HUES64 (cell line): ENCODE measurements at regions not wholly inside any gene's neighbourhood (a gene's known extent, or its start where the extent isn't known, plus 50 kb on each side); places are given as distances from the start of the nearest gene placed in this dataset.

Experiments
- H3K27ac ChIP-seq: 2 replicates; pipeline ENCODE4 v1.7.0; 2013; ENCODE audit warnings: low read depth, low read length, inconsistent platforms
- H3K27me3 ChIP-seq: 2 replicates; pipeline ENCODE4 v1.6.1; 2013; ENCODE audit warnings: mild to moderate bottlenecking, low read length; ENCODE audit not compliant: insufficient read depth
- H3K36me3 ChIP-seq: 2 replicates; pipeline ENCODE4 v1.6.1; 2013; ENCODE audit warnings: mild to moderate bottlenecking, low read length; ENCODE audit not compliant: insufficient read depth
- H3K4me1 ChIP-seq: 2 replicates; pipeline ENCODE4 v1.6.1; 2013; ENCODE audit warnings: mild to moderate bottlenecking, low read length, moderate library complexity; ENCODE audit not compliant: insufficient read depth
- H3K4me3 ChIP-seq: 2 replicates; pipeline ENCODE4 v1.5.1; 2013; ENCODE audit warnings: mild to moderate bottlenecking, low read length, moderate library complexity
- H3K9ac ChIP-seq: 2 replicates; pipeline ENCODE4 v1.6.1; 2013; ENCODE audit warnings: mild to moderate bottlenecking, low read depth, low read length
- H3K9me3 ChIP-seq: 2 replicates; pipeline ENCODE4 v1.6.1; 2013; ENCODE audit warnings: low read depth, low read length; ENCODE audit not compliant: insufficient read depth
- WGBS: fragments of 150-250, 120-280 bp; methylation state at CpG from one replicate; pipeline ENCODE4 v1.1.7; 2013; ENCODE audit warnings: missing lambda C conversion rate; 5-methylcytosine and 5-hydroxymethylcytosine counted together

DNA sequence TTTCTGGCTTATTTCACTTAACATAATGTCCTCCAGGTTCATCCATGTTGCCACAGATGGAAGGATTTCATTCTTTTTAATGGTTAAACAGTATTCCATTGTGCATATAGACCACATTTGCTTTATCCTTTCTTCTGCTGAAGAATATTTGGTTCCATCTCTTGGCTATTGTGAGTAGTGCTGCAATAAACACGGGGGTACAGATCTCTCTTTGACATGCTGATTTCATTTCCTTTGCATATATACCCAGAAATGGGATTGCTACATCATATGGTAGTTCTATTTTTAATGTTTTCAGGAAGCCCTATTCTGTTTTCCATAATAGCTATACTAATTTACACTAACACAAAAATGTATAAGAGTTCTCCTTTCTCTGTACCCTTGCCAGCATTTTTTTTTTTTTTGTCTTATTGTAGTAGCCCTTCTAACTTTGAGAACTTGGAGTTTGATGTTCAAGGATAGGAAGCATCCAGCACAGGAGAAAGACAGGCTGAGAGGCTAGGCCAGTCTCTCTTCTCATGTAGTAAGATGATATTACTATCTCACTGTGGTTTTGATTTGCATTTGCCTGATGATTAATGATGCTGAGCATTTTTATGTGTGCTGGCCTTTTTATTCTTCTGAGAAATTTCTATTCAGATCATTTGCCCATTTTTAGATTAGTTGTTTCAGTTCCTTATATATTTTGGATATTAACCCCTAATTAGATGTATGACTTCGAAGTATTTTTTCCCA is 592.2 kb upstream of the ZNF608 start:
- Histone ChIP-seq H3K4me3 (no peak overlapping the region), H3K9ac (no peak overlapping the region), H3K4me1 (peaks cover 13% of the 10 kb centered on the region), H3K27ac (no peak overlapping the region), H3K9me3 (no peaks in the 10 kb centered on the region), H3K36me3 (no peaks in the 10 kb centered on the region), H3K27me3 (no peaks in the 10 kb centered on the region)
- 60% methylated on average over 1 of the region's 2 CpGs for WGBS

DNA sequence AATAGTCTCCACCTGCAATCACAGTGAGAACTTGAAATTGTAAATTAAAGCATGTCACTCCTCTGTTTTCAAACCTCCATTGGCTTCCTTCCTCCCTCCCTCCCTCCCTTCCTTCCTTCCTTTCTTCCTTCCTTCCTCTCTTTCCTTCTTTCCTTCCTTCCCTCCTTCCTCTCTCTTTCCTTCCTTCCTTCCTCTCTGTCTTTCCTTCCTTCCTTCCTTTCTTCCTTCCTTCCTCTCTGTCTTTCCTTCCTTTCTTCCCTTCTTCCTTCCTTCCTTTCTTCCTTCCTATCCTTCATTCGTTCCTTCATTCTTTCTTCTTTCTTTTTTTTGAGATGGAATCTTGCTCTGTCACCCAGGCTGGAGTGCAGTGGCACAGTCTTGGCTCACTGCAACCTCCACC is 595.0 kb upstream of the ZNF608 start:
- WGBS: 93% methylated on average over 1 of the region's 1 CpG
- Histone ChIP-seq H3K27ac (no peak overlapping the region), H3K9me3 (no peaks in the 10 kb centered on the region)

DNA sequence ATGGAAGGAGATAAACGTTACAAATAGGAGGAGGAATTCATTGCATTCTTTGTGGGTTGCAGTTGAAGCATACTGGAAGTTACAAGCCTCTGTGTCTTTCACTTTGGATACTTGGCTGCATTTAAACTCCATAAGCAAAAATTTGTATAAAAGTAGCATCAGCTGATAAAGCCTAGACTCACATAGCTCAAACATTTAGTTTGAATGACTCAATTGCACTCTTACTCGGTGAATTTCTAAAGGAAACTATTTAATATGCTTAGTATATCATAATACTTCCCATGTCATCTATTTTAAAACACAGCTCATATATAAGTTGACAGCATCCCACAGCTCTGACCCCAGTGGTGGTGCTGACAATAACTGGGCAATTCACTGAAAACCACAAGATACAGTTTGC is 596.6 kb upstream of the ZNF608 start:
- Histone ChIP-seq H3K27me3 (no peaks in the 10 kb centered on the region), H3K36me3 (no peaks in the 10 kb centered on the region), H3K27ac (no peak overlapping the region), H3K9me3 (no peaks in the 10 kb centered on the region), H3K4me3 (no peak overlapping the region), H3K4me1 (peaks cover 9% of the 10 kb centered on the region), H3K9ac (no peak overlapping the region)
- WGBS: 72% methylated on average over 1 of the region's 2 CpGs

More for the DNA sequence above, 595.0 kb upstream of the ZNF608 start:
- Histone ChIP-seq H3K27me3 (no peaks in the 10 kb centered on the region), H3K9ac (no peak overlapping the region), H3K4me3 (no peak overlapping the region), H3K36me3 (no peaks in the 10 kb centered on the region), H3K4me1 (peaks cover 8% of the 10 kb centered on the region)

DNA sequence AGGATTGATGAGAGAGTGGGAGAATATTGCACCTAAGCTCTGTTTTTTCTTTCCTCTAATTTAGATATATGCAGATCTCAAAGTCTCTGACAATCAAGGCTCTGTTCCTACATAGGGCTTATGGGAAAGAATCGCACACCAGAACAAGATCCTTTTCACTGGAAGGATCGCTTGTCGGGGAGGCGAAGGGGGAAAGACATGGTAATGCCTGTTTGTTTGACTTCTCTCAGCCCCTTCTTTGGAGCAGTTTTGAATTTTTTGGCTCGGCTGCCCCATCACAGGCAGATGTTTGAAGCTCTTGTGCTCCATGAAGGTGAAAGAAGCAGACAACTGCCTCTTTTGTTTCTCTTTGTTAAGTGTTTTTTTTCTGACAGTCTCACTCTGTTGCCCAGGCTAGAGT is 599.9 kb upstream of the ZNF608 start:
- Histone ChIP-seq H3K27ac (no peak overlapping the region), H3K36me3 (no peaks in the 10 kb centered on the region), H3K4me3 (no peak overlapping the region), H3K27me3 (no peaks in the 10 kb centered on the region), H3K9ac (no peak overlapping the region), H3K4me1 (peaks cover 30% of the 10 kb centered on the region), H3K9me3 (no peaks in the 10 kb centered on the region)
- WGBS: 94% methylated on average over 5 of the region's 5 CpGs

DNA sequence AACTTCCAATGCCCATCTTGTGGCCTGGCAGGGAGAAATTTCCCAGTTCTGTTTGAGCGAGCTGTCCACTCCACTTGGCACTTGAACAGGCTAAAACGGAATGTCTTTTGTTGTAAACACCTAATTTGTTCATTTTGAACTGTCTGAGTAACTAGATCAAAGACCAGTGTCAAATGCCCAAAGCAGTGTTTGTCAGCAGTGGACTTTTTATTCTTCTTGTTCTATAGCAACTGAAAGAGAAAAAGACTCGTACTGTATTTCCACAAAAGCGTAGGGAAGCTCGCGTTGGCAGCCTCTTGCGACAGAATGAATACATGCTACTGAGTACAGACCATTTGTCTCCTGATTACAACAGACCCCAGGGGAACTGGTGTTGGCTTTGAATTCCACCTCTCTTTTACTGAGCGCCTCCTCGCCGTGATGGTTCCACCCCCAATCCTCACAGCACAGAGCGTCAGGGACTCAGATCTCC is 601.8 kb upstream of the ZNF608 start:
- peak overlapping the region; percentile 20; the same call in 1 of the 2 replicates for H3K4me3 ChIP-seq
- WGBS: 27% methylated on average over 11 of the region's 11 CpGs
- peaks cover 30% of the 10 kb centered on the region for H3K4me1 ChIP-seq
- H3K27me3 ChIP-seq: no peaks in the 10 kb centered on the region
- H3K36me3 ChIP-seq: no peaks in the 10 kb centered on the region
- 0 out of 2 replicates have a peak overlapping the region, but pooled peaks have one; percentile 2 for H3K9ac ChIP-seq
- no peaks in the 10 kb centered on the region for H3K9me3 ChIP-seq
- H3K27ac ChIP-seq: peak overlapping the region; percentile 74; the same call in 1 of the 2 replicates

DNA sequence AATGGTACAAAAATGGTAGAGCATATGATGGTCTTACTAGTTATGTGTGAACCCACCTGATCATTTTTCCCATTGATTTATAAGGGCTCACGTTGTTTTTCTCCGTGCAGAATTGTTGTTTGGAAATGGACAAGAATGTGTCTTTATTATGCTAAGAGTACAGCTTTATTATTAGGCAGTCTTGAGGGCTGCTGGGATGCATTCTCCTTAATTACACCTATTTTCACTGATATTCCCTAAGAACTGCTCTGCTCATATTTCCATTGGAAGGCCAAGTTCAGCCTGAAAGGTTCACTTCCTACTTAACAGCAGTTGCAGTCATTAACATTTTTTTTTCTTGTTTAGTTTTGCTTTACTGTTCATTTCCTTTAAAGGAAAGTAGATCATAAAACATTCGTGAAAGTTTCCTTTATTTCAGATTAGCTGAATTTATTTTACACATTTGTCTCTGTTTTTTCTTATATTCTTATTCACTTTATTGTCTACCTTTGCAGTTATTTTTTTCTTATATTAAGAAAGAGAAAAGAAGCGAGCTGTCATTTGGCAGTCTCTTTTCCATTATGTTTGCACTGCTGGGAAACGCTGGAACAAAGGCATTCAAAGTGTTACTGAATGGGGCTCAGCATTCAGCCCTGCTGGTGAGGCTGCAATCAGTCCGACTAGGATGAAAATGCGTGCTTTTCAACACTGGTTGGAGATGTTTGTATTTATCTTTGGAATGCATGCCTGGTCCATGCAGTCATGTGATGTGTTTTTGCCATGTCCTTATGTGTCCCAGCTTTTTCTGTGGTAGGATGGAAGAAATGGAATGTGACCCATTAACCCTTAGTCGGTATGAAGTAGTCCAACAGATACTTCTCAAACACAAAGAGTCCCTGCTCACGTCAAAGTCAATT is 602.7 kb upstream of the ZNF608 start:
- no peak overlapping the region for H3K9ac ChIP-seq
- WGBS: 38% methylated on average over 8 of the region's 9 CpGs
- peak overlapping the region; percentile 20; the same call in 1 of the 2 replicates for H3K4me3 ChIP-seq
- H3K27ac ChIP-seq: peak overlapping the region; percentile 74; the same call in 1 of the 2 replicates
- H3K36me3 ChIP-seq: no peaks in the 10 kb centered on the region
- no peaks in the 10 kb centered on the region for H3K9me3 ChIP-seq
- no peaks in the 10 kb centered on the region for H3K27me3 ChIP-seq
- H3K4me1 ChIP-seq: peaks cover 30% of the 10 kb centered on the region

DNA sequence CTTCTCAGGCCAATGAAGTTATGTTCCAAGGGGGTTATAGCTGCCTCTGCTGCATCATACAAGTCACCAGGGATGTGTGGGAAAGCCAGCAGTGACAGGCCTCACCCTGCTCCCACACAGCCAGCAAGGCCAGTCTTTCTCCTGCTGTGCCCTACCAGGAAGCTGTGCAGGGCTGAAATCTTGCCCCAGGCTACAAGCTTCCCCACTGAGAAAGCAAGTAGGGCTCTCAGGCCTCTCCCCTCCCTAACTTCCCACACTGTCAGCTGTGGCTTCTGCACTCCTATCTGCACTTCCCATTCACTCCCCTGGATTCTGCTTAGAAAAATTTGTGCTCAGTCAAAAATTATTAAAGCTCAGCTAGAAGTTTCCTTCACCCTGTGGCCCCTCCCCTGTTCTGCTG is 611.2 kb upstream of the ZNF608 start:
- Histone ChIP-seq H3K9me3 (no peaks in the 10 kb centered on the region), H3K27me3 (no peaks in the 10 kb centered on the region), H3K36me3 (no peaks in the 10 kb centered on the region), H3K4me3 (no peak overlapping the region), H3K4me1 (no peaks in the 10 kb centered on the region), H3K9ac (no peak overlapping the region), H3K27ac (no peak overlapping the region)

DNA sequence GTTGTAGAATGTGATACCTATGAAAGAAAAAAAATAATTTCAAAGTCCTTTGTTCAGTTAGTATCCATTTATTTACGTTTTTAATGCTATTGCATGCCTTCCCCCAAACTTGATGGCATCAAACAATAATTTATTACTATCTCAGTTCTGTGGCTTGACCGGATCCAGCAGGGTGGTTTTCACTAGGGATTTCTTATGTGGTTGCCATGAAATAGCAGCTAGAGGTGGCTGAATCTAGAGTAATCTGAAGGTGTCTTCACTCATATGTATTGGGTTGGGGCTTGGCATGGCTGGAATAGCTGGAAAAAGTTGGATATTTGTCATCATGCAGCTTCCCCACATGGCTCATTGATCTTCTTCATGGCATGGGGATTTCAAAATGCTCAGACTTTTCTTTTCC is 619.3 kb upstream of the ZNF608 start:
- H3K4me1 ChIP-seq: peaks cover 19% of the 10 kb centered on the region
- H3K36me3 ChIP-seq: no peaks in the 10 kb centered on the region
- no peak overlapping the region for H3K9ac ChIP-seq
- WGBS: 85% methylated on average over 2 of the region's 2 CpGs
- H3K27ac ChIP-seq: no peak overlapping the region
- H3K9me3 ChIP-seq: no peaks in the 10 kb centered on the region
- H3K27me3 ChIP-seq: no peaks in the 10 kb centered on the region
- H3K4me3 ChIP-seq: no peak overlapping the region

DNA sequence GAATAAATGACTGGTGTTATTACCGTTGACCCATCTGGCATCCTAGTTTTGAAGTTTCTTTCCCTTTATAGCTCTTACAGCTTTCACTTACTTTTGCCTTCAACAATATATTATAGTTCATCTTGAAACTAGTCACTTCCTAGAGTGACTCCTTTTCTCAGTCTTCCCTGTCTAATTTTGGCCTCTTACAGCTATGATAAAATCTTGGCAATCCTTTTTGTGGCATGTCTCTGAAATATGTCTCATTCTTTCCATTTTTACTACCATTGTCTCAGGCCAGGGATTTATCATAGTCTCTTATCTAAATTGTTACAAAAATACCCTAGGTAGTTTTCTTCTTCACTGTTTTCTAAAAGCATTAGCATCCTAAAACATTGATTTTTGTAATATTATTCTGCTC is 621.3 kb upstream of the ZNF608 start:
- Histone ChIP-seq H3K4me1 (peaks cover 35% of the 10 kb centered on the region), H3K9me3 (no peaks in the 10 kb centered on the region), H3K4me3 (no peak overlapping the region), H3K27ac (no peak overlapping the region), H3K9ac (no peak overlapping the region), H3K36me3 (no peaks in the 10 kb centered on the region), H3K27me3 (no peaks in the 10 kb centered on the region)
- WGBS: 100% methylated on average over 1 of the region's 1 CpG

DNA sequence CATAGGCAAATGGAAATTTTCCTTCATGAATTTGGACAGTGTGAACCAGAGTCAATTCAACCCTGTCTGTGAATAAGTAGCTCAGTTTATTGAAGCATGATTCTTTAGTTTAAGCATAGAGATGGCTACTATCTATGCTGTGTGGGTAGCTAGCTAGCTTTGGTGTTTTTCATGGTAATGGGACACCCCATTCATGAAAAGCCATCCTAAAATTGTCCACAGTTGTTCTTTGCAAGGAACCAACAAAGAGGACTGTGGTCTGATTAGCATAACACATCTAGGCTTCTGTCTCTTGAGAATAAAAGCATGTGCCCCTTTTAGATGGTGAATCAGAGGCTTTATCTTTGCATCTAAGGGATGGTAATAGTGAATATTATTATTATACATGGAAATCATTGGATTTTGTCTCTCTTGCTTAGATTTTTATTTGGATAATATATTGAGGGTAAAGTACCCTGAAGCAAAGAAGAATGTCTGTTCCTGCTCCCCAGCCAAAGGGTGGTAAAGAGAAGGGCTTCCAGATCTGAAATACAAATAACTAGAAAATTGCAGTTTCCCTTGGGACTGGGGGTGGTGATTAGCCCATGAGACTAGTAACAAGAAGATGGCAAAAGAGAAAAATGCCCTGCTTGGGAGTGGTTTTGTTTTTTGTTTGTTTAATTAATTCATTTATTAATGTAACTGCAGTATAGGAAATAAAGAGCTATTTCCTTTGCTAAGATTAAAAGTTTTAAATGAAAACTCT is 624.2 kb upstream of the ZNF608 start:
- H3K9me3 ChIP-seq: no peaks in the 10 kb centered on the region
- no peak overlapping the region; the same call in 1 of the 2 replicates for H3K4me3 ChIP-seq
- no peak overlapping the region for H3K9ac ChIP-seq
- peak overlapping the region; percentile 3; the same call in 1 of the 2 replicates for H3K27ac ChIP-seq
- H3K4me1 ChIP-seq: peaks cover 58% of the 10 kb centered on the region
- no peaks in the 10 kb centered on the region for H3K36me3 ChIP-seq
- no peaks in the 10 kb centered on the region for H3K27me3 ChIP-seq
